Stimulated activated CD8-positive, alpha-beta memory T cell treated with anti-CD3 and anti-CD28 coated beads, Interleukin-15, amount 100 ng/mL, for 1 hour (primary cell): ENCODE measurements at regions not wholly inside any gene's neighbourhood (a gene's known extent, or its start where the extent isn't known, plus 50 kb on each side); places are given as distances from the start of the nearest gene placed in this dataset.
"Not testable (repeated sequence)": the region's sequence is repeated elsewhere in the genome, so short reads cannot be mapped to it uniquely, and the experiment has no call there.

Experiments used
- DNase-seq: peaks from one replicate; pipeline ENCODE4 v3.0.0-alpha.2; 2020; ENCODE audit warnings: low read depth

- not testable (repeated sequence) for DNase-seq
Measured at GRCh38 chr18:8913606-8914403, 188.7 kb upstream of the NDUFV2 start.

- not testable (repeated sequence) for DNase-seq
Measured at GRCh38 chr18:8914404-8915264, 187.9 kb upstream of the NDUFV2 start.

GRCh38 chr18:8920856-8921787 lies 181.4 kb upstream of the NDUFV2 start:
- not testable (repeated sequence) for DNase-seq

GRCh38 chr18:8926464-8926863 lies 176.0 kb upstream of the NDUFV2 start:
- no peak for DNase-seq

GRCh38 chr18:8928044-8928443 lies 174.5 kb upstream of the NDUFV2 start:
- no peak for DNase-seq

GRCh38 chr18:8928847-8929780 lies 173.4 kb upstream of the NDUFV2 start:
- no peak for DNase-seq

GRCh38 chr18:8930990-8931616 lies 171.4 kb upstream of the NDUFV2 start:
- DNase-seq, result no peak

GRCh38 chr18:8932866-8933265 lies 169.6 kb upstream of the NDUFV2 start:
- DNase-seq, result no peak

GRCh38 chr18:8933714-8934284 lies 168.7 kb upstream of the NDUFV2 start:
- no peak for DNase-seq

GRCh38 chr18:8935346-8935745 lies 167.2 kb upstream of the NDUFV2 start:
- DNase-seq, result not testable (repeated sequence)

- no peak for DNase-seq
Measured at GRCh38 chr18:8936619-8937018, 165.9 kb upstream of the NDUFV2 start.

- DNase-seq, result no peak
Measured at GRCh38 chr18:8937160-8938094, 165.1 kb upstream of the NDUFV2 start.

- no peak for DNase-seq
Measured at GRCh38 chr18:8938817-8939216, 163.7 kb upstream of the NDUFV2 start.

GRCh38 chr18:8942021-8942908 lies 160.2 kb upstream of the NDUFV2 start:
- no peak for DNase-seq

GRCh38 chr18:8942909-8943545 lies 159.5 kb upstream of the NDUFV2 start:
- DNase-seq, result no peak

GRCh38 chr18:8943900-8944870 lies 158.3 kb upstream of the NDUFV2 start:
- DNase-seq, result no peak
